Choroid plexus epithelial cell (primary cell): ENCODE measurements at regions not wholly inside any gene's neighbourhood (a gene's known extent, or its start where the extent isn't known, plus 50 kb on each side); places are given as distances from the start of the nearest gene placed in this dataset.

Source experiments
- DNase-seq: peaks from one replicate; pipeline ENCODE4 v3.0.0-alpha.2; 2010; ENCODE audit warnings: low read depth
- H3K4me3 ChIP-seq: 2 replicates; pipeline ENCODE4 v1.5.1; 2011; ENCODE audit warnings: low read depth, mild to moderate bottlenecking, control low read depth, low read length, moderate library complexity
- TF ChIP-seq, protein P1 (sequence below): conservative IDR thresholded peaks from 2 replicates; pipeline ENCODE4 v1.5.1; 2011; ENCODE audit warnings: low read depth, mild to moderate bottlenecking, control low read depth, inconsistent platforms, low read length, moderate library complexity

DNA sequence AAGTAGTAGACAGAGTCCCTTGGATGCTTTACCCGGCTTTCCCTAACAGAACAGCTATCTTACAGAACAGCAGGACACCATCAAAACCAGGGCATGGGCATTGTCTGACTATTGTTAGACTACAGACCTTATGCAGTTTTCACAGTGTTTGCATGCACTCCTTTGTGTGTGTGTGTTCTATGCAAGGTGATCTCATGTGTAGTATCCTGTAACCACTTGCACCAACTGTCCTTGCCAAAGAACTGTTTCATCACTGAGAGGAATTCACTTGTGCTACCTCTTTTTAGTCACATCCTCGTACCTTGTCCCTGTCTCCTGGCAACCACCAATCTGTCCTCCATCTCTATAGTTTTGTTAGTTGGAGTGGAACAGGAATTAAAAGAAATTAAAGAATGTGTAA, 183.6 kb upstream of the PZP start:
- no peak for DNase-seq
- TF ChIP-seq, protein P1, sequence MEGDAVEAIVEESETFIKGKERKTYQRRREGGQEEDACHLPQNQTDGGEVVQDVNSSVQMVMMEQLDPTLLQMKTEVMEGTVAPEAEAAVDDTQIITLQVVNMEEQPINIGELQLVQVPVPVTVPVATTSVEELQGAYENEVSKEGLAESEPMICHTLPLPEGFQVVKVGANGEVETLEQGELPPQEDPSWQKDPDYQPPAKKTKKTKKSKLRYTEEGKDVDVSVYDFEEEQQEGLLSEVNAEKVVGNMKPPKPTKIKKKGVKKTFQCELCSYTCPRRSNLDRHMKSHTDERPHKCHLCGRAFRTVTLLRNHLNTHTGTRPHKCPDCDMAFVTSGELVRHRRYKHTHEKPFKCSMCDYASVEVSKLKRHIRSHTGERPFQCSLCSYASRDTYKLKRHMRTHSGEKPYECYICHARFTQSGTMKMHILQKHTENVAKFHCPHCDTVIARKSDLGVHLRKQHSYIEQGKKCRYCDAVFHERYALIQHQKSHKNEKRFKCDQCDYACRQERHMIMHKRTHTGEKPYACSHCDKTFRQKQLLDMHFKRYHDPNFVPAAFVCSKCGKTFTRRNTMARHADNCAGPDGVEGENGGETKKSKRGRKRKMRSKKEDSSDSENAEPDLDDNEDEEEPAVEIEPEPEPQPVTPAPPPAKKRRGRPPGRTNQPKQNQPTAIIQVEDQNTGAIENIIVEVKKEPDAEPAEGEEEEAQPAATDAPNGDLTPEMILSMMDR, result no peak
- no peak overlapping the region for H3K4me3 ChIP-seq

DNA sequence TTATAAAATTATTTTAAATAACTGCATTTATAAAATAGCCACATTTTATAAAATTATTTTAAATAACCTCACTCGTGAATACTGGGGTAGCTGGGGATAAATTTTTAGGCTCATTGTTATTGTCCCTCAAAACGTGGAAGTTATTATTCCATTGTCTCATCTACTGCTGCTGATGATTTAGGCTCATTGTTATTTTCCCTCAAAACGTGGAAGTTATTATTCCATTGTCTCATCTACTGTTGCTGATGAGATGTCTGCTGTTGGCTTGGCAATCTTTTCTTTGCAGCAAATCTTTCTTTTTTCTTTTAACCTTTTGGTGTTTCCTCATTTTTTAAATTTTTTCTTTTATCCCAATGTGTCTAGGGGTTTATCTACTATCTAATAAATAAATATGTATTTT, 182.6 kb upstream of the PZP start:
- DNase-seq, result no peak
- TF ChIP-seq, protein P1, result no peak
- H3K4me3 ChIP-seq, result no peak overlapping the region

DNA sequence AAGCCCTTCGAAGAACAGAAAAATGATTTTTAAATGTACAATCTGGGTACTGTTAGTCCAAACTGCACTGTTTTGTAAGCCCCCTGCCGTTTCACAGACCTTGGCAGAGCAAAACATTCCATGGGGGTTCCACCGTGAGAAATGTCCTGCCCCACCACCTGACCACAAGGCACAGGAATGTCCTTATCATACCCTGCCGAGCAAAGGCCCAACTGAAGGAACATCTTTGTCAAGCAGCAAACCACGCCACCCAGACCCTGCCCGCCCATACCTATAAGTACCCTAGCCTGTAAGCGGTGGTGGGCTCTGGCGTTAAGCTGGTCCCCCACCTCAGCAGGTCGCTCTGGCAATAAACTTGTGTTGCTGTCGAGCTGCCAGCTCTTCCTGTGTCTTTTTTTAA, 181.6 kb upstream of the PZP start:
- H3K4me3 ChIP-seq, result no peak overlapping the region
- peak; percentile 26 for DNase-seq
- TF ChIP-seq, protein P1, result no peak

DNA sequence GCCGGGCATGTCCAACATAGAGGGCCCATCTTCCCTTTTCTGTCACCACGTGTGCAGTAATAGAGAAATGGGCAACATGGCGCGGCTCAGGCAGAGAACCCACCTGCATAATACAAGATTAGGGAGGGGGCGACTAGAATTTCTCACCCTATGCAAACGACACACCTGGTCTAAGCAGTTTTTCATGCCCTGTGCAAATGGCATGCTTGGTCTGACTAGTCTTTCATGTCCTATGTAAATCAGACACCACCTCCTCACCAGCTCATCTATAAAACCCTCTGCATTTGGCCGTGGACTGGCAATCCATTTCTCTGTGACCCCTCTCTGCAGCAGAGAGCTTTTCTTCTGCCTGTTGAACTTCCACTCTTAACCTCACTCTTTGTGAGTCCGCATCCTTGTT, 180.2 kb upstream of the PZP start:
- no peak for DNase-seq
- no peak overlapping the region for H3K4me3 ChIP-seq
- TF ChIP-seq, protein P1, result no peak

DNA sequence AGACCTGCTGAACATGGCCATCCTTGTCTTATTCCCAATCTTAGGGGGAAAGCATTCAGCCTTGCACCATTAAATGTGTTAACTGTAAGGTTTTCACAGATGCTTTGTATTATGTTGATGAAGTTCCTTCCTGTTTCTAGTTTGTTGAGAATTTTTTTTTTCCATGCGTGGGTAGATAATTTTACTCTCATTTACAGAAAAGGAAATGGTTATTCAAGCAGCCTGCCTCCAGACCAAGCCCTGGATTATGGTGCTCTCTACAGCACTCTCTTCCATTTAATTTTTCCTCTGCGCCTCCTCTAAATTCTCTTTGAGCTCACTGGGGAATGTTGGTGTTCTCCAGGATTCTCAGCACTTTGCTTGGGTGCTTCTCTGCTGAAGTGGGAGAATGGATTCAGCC, 179.3 kb upstream of the PZP start:
- no peak overlapping the region for H3K4me3 ChIP-seq
- DNase-seq, result no peak
- TF ChIP-seq, protein P1, result no peak

DNA sequence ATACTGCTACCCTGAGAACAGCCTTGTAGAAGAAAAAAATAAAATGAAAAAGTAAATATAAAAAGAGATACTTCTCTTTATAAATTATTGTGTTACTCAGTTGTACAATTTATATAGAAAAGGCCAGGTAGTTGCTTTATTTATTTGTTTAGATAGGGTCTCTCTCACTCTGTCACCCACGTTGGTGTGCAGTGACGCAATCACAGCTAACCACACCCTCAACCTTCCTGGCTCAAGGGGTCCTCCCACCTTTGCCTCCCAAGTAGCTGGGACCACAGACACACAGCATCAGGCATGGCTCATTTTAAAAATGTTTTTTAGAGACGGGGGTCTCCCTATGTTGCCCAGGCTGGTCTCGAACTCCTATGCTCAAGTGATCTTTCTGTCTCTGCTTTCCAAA, 175.4 kb upstream of the PZP start:
- no peak overlapping the region for H3K4me3 ChIP-seq
- no peak for DNase-seq
- TF ChIP-seq, protein P1, result no peak

DNA sequence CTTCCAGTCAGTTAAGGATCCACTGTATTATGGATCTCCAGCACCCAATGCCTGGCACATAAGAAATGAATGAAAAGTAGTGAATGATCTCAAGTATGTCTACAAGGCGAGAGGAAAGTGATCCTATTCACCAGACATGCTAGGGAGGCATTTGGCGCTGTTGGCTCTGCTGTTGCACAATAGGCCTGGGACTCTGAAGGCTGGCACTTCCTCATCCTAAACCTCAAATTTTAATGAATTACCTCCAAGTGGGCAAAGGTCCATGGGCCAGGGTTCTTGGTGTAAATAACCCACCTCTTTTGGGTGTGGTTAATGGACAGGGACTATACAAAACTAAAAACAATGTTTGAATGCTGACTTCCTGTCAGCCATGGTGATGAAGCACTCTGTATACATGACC, 173.4 kb upstream of the PZP start:
- no peak overlapping the region for H3K4me3 ChIP-seq
- DNase-seq, result no peak
- TF ChIP-seq, protein P1, result no peak
